GM18861 (cell line): ENCODE measurements at regions not wholly inside any gene's neighbourhood (a gene's known extent, or its start where the extent isn't known, plus 50 kb on each side); places are given as distances from the start of the nearest gene placed in this dataset.
"Not testable (repeated sequence)": the region's sequence is repeated elsewhere in the genome, so short reads cannot be mapped to it uniquely, and the experiment has no call there.

ENCODE experiments used
- ATAC-seq: cut with Tn5 transposase; IDR thresholded peaks from one replicate; pipeline ENCODE4 v1.9.1; 2021; ENCODE audit not compliant: unreplicated experiment

- ATAC-seq = no peak
Observed at GRCh38 chr1:60290393-60290792, 216.8 kb upstream of the C1orf87 start.

DNA sequence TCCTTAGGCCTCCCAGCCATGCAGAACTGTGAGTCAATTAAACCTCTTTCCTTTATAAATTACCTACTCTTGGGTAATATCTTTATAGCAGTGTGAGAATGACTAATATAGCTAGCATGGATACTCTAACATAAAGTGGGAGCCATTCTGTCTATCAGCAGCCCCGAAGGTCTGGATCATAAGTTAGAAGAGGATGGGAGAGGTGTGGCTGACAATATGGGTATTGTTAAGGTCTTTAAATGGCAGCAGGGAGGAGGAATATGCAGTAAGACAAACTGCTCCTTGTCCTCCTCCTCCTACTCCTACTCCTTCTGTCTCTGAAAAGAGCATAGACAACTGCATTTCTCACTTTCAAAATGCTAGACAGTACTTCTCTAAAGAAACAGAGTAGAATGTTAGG is 214.0 kb upstream of the C1orf87 start:
- no peak for ATAC-seq

DNA sequence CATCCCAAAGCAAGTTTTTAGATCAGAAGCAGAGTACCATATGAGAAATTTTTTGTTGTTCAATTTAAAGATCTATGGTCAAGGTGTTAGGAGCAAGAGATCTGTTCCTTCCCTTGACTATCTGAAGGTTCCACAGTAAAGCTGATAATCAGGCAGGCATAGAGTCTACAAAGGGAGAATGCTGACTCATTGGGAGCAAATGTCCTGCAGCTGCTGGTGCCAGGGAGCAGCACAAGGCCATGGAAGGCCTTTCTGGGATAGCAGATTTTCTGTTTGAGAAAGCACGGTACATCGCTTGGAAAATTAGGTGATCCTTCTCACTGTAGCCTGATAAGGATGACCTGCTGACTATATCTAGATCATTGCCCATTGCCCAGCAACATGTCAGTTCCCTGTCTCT is 210.1 kb upstream of the C1orf87 start:
- ATAC-seq = no peak

DNA sequence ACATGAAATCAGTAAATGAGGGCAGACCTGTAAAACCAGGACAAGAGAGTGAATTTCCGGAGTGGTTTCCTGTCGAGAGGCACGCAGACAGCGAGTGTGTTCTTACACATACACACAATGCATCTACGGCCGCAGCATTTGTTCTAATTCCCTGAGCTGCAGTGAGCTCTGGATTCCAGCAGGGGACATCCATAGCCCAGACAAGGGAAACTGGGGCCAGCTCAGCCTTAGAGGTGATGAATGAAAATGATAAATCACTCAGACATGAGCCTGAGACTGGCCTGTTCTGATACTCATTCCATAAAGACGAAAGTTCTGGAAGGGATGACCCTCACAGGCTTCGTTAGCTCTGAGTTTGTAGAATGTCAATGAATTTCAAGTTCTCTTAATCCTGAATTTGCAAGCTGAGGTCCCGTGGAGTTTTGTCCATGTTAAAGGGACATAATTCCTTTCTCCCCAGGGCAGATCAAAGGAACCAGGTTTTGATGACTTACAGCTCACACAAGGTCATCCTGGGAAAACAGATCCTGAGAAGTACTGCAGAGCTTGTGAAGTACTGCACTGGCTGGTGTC is 207.9 kb upstream of the C1orf87 start:
- ATAC-seq = peak; percentile 90

DNA sequence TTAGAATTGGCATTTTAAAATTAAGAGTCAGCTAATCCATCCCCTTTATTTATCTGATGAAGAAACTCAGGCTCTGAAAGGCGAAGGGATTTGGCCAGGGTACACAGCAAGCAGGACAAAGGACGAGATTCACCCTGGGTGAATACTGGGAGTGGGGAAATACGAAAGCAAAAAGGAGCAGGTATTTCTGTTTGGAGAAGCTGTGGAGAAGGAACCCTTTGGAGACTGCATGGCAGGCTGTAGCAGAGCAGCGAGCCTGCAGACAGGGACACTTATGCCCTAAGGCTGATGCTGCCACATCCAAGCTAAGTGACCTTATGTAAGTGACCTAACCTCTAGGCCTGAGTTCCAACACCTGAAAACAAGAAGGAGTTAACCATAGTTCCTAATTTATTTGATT is 207.2 kb upstream of the C1orf87 start:
- ATAC-seq = no peak

DNA sequence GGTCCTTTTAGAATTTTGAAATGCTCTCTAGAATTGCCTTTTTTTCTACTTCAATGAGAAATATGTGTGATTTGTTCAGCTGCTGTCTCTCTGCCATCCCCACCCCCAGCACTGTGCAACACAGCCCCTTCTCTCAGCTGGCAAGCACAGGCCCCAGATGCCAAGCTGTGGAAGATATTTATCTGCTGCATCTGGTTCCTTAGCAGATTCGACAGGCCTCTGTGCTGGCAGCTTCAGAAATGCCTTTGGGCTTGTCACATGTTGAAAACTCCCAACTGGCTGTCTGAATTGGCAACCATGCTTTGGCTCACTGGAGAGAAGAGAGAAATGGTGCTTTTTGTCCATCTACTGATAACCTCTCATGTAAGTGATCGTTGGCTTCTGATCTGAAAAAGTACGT is 206.7 kb upstream of the C1orf87 start:
- ATAC-seq = no peak

DNA sequence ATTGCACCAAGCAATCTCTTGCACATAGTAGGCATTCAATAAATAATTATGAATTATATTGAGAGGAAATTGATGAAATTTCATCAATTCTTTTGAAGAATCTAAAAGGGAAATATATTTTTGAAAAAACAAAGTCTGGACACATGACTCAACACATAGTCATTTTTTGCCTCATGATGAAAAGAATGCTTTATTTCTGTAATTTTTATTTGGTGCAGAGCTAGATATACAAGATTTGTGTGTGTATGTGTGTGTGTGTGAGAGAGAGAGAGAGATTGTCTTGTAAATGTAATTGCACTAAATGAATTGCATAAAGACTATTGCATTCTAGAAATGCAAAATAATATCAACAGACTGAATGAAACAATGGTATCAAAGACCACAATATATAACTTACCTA is 206.2 kb upstream of the C1orf87 start:
- ATAC-seq = no peak

GRCh38 chr1:60277269-60277668 is 203.7 kb upstream of the C1orf87 start:
- ATAC-seq = no peak

GRCh38 chr1:60274422-60275290 is 201.1 kb upstream of the C1orf87 start:
- ATAC-seq = no peak

DNA sequence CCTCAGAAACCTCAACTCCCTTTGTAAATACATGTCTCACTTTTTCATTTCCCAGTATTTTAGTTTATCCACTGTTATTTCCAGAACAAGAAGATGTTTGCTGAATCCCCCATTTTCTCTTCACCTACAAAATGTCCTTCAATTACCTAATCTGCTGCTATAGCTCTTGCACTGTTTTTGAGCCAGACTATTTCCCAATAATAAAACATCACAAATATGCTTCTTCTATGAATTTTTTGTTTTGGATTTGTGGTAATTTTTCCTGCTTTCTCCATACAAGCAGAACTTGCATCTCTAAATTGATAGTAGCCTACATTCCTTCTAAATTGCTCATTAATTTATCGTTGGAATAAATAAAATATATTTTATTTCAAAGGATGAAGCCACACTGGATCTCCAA is 199.6 kb upstream of the C1orf87 start:
- ATAC-seq = no peak

DNA sequence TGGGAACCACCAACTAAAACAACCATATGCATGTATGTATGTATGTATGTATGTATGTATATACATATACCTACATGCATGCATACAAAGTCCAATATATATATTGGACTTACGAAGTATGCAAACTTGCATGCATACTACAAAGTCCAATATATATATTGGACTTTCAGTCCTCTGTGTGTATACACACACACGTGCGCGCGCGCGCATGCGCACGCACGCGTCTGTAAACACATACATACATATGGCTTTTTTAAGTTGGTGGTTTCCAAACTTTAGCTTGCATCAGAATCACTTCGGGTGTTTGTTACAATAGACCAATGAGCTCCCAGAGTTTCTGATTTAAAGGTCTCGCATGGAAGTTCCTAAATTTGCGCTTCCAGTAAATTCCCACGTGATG is 197.5 kb upstream of the C1orf87 start:
- ATAC-seq = no peak

- ATAC-seq = no peak
Observed at GRCh38 chr1:60268451-60268850, 194.9 kb upstream of the C1orf87 start.

GRCh38 chr1:60265560-60266535 is 192.3 kb upstream of the C1orf87 start:
- ATAC-seq = no peak

GRCh38 chr1:60262701-60263100 is 189.1 kb upstream of the C1orf87 start:
- ATAC-seq = no peak

DNA sequence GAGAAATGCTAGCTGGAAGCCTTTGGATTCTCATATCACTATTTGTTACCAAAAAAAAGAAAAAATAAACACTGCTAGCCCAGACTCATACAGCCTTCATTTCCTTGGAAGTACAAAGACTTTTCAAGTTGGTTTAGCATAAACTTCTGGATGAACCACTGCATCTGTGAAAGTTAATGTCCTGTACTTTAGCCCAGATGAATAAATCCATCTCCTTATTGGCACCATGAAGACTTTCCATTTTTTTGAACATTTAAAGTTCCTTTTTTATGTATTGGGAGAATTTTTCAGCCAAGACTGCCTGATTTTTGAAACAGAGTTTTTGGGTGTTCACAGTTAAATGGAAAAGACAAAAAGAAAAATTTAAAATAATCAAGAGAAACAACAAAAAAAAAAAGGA is 184.0 kb upstream of the C1orf87 start:
- no peak for ATAC-seq

DNA sequence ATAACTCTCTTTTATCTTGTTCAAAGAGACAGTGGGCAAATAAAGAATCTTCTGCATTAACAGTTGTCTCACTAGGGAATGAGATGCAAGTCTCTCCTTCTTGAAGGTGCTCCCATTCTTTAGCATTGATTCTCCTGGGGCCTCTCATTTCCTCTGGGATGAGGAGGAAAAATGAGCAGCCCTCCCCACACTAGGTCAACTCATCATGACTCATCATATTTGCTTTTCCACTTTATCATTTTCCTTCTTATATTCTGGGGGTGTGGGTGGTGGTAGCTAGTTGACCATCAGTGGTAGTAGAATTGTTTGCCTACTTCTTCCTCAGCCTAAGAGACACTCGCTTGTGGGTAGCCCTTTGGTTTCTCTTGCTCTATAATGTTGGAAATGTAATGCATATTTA is 182.0 kb upstream of the C1orf87 start:
- no peak for ATAC-seq

DNA sequence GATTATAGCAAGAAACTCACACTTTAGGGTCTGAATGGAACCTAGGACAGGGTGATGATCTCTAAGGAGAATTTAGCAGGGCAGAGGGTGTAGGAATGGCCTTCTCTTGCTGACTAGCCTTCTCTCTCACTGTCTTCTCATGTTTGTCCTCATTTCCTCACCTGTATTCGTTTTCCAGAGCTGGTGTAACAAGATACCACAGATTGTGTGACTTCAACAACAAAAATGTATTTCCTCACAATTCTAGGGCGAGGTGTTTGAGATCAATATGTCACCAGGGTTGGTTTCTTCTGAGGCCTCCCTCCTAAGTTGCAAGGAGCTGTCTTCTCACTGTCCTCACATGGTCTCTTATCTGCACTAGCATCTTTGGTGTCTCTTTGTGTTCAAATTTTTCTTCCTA is 177.9 kb upstream of the C1orf87 start:
- no peak for ATAC-seq

GRCh38 chr1:60247467-60247866 is 173.9 kb upstream of the C1orf87 start:
- ATAC-seq = not testable (repeated sequence)

GRCh38 chr1:60245324-60245723 is 171.8 kb upstream of the C1orf87 start:
- ATAC-seq = no peak

- no peak for ATAC-seq
Observed at GRCh38 chr1:60244906-60245305, 171.3 kb upstream of the C1orf87 start.

GRCh38 chr1:60235275-60235674 is 161.7 kb upstream of the C1orf87 start:
- ATAC-seq = no peak

GRCh38 chr1:60234776-60235175 is 161.2 kb upstream of the C1orf87 start:
- no peak for ATAC-seq
